ENCODE measurements at regions not wholly inside any gene's neighbourhood (a gene's known extent, or its start where the extent isn't known, plus 50 kb on each side); places are given as distances from the start of the nearest gene placed in this dataset.

- TF ChIP-seq CTCF (IDR thresholded peaks at IDR 0.05; ENCODE audit: low read depth, low read length) = peak; percentile 72
- H3K9me3 ChIP-seq = no peaks in the 10 kb centered on the region; the same call in 1 of the 2 replicates
- H3K4me1 ChIP-seq = peaks cover 14% of the 10 kb centered on the region
- DNase-seq = peak; percentile 5
- no peaks in the 10 kb centered on the region for H3K27me3 ChIP-seq
- no peak overlapping the region for H3K4me3 ChIP-seq (ENCODE audit: low read depth, low read length)
- H3K36me3 ChIP-seq = no peaks in the 10 kb centered on the region; the same call in 1 of the 2 replicates
Observed at GRCh38 chr13:85261757-85262346, 537.4 kb downstream of the SLITRK6 start.

GRCh38 chr13:85260896-85261295 is 538.3 kb downstream of the SLITRK6 start:
- H3K4me3 ChIP-seq (ENCODE audit: low read depth, low read length) = no peak overlapping the region
- no peak for DNase-seq
- TF ChIP-seq CTCF (IDR thresholded peaks at IDR 0.05; ENCODE audit: low read depth, low read length) = no peak
- H3K9me3 ChIP-seq = no peaks in the 10 kb centered on the region
- peaks cover 5% of the 10 kb centered on the region for H3K4me1 ChIP-seq
- no peaks in the 10 kb centered on the region for H3K27me3 ChIP-seq
- H3K36me3 ChIP-seq = no peaks in the 10 kb centered on the region

- Histone ChIP-seq H3K4me3 (ENCODE audit: low read depth, low read length) (no peak overlapping the region), H3K4me1 (no peaks in the 10 kb centered on the region), H3K27me3 (no peaks in the 10 kb centered on the region), H3K36me3 (no peaks in the 10 kb centered on the region), H3K9me3 (no peaks in the 10 kb centered on the region)
- DNase-seq = no peak
- no peak for TF ChIP-seq CTCF (IDR thresholded peaks at IDR 0.05; ENCODE audit: low read depth, low read length)
Observed at GRCh38 chr13:85255978-85256377, 543.2 kb downstream of the SLITRK6 start.

- Histone ChIP-seq H3K4me1 (no peaks in the 10 kb centered on the region; the same call in 1 of the 2 replicates), H3K9me3 (no peaks in the 10 kb centered on the region), H3K27me3 (no peaks in the 10 kb centered on the region), H3K36me3 (no peaks in the 10 kb centered on the region), H3K4me3 (ENCODE audit: low read depth, low read length) (no peak overlapping the region)
- no peak for TF ChIP-seq CTCF (IDR thresholded peaks at IDR 0.05; ENCODE audit: low read depth, low read length)
- no peak for DNase-seq
Observed at GRCh38 chr13:85254641-85255040, 544.6 kb downstream of the SLITRK6 start.

GRCh38 chr13:85249151-85249550 is 550.1 kb downstream of the SLITRK6 start:
- DNase-seq = no peak
- TF ChIP-seq CTCF (IDR thresholded peaks at IDR 0.05; ENCODE audit: low read depth, low read length) = no peak
- H3K36me3 ChIP-seq = no peaks in the 10 kb centered on the region

GRCh38 chr13:85247780-85248179 is 551.4 kb downstream of the SLITRK6 start:
- DNase-seq = no peak
- H3K36me3 ChIP-seq = no peaks in the 10 kb centered on the region
- TF ChIP-seq CTCF (IDR thresholded peaks at IDR 0.05; ENCODE audit: low read depth, low read length) = no peak
- peaks cover 4% of the 10 kb centered on the region; the same call in 1 of the 2 replicates for H3K4me1 ChIP-seq
- H3K27me3 ChIP-seq = no peaks in the 10 kb centered on the region
- H3K4me3 ChIP-seq (ENCODE audit: low read depth, low read length) = no peak overlapping the region
- H3K9me3 ChIP-seq = no peaks in the 10 kb centered on the region

More at GRCh38 chr13:85249151-85249550, 550.1 kb downstream of the SLITRK6 start:
- Histone ChIP-seq H3K9me3 (no peaks in the 10 kb centered on the region), H3K4me1 (peaks cover 4% of the 10 kb centered on the region; the same call in 1 of the 2 replicates), H3K27me3 (no peaks in the 10 kb centered on the region), H3K4me3 (ENCODE audit: low read depth, low read length) (no peak overlapping the region)

All from BE2C (cell line).